ENCODE measurements at regions not wholly inside any gene's neighbourhood (a gene's known extent, or its start where the extent isn't known, plus 50 kb on each side); places are given as distances from the start of the nearest gene placed in this dataset.

DNA sequence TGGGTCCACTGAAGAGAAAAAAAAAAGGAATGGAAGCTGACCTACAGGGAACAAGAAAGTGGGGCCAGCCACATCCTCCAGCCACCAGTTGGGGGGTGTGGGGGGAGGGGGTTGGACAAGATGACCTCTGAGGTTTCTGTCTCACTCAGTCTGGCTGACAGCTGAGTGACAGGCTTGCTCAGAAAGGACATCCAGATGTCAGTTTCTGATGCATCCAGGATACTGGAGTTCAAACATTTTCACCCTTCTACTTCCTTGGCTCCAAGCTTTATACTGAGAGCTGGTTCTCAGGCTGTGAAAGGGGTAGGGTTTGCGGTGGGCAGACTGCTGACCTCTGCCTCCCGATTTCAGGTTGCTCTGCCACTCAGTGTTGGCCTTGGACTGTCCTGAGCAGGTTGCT, 2178.3 kb downstream of the TP53TG3F start:
- TF ChIP-seq, protein P1, sequence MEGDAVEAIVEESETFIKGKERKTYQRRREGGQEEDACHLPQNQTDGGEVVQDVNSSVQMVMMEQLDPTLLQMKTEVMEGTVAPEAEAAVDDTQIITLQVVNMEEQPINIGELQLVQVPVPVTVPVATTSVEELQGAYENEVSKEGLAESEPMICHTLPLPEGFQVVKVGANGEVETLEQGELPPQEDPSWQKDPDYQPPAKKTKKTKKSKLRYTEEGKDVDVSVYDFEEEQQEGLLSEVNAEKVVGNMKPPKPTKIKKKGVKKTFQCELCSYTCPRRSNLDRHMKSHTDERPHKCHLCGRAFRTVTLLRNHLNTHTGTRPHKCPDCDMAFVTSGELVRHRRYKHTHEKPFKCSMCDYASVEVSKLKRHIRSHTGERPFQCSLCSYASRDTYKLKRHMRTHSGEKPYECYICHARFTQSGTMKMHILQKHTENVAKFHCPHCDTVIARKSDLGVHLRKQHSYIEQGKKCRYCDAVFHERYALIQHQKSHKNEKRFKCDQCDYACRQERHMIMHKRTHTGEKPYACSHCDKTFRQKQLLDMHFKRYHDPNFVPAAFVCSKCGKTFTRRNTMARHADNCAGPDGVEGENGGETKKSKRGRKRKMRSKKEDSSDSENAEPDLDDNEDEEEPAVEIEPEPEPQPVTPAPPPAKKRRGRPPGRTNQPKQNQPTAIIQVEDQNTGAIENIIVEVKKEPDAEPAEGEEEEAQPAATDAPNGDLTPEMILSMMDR (IDR thresholded peaks at IDR 0.05; ENCODE audit: unreplicated experiment in 3 of 3): no peak
- no peaks in the 10 kb centered on the region for H3K4me1 Mint-ChIP-seq
- H3K36me3 Mint-ChIP-seq (ENCODE audit: low read depth): peaks cover 3% of the 10 kb centered on the region
- no peaks in the 10 kb centered on the region for H3K27me3 Mint-ChIP-seq (ENCODE audit: low read depth)
- H3K4me3 Mint-ChIP-seq: no peak overlapping the region
- peaks cover 48% of the 10 kb centered on the region for H3K9me3 Mint-ChIP-seq
- H3K27ac Mint-ChIP-seq: no peak overlapping the region

DNA sequence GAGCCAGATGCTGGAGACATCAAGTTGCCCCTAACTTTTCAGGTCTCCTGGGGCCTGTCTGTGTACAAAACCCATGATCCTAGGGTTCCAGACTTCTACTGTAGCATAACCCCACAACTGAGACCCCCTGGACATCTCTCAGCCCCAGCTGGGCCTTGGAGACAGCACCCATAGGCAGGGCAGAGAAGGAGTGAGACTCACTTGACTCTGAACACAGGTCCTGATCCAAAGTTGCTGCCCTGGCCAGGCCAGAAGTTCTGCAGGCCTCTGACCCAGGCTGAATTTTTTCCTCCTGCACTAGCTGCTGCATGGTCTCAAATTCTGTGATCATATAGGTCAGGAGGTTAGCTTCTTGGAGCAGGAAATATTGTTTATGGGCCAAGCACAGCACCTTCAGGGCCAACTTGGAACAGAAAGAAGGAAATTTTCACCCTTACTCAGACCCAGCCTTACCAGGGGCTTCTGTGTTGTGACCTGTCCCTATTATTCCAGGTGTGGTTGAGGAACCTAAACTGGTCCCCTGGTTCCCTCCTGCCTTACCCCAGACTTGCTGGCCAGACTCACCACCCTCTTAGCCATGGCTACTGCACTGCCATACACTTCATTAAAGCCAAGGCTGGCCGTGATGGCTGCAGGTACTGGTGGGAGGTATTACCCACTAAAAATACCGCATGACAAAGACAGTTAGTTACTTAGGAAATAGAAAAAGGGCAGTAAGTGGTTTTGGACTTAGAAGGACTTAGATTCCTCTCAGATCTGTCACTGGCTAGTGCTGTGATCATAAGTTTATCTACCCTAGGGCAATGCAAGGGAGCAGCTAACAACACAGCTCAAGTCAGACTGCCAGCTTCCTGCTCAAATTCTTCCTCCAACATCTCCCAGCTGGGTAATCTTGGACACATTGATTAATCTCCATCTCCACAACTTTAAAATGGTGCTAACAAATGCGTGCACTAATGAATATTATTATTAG, 2180.1 kb downstream of the TP53TG3F start:
- Mint-ChIP-seq H3K4me3 (no peak overlapping the region), H3K27ac (no peak overlapping the region), H3K4me1 (no peaks in the 10 kb centered on the region), H3K27me3 (ENCODE audit: low read depth) (no peaks in the 10 kb centered on the region), H3K9me3 (peaks cover 48% of the 10 kb centered on the region), H3K36me3 (ENCODE audit: low read depth) (peaks cover 3% of the 10 kb centered on the region)
- TF ChIP-seq, protein P1 (IDR thresholded peaks at IDR 0.05; ENCODE audit: unreplicated experiment in 3 of 3): no peak

- Mint-ChIP-seq H3K4me1 (no peaks in the 10 kb centered on the region), H3K27me3 (ENCODE audit: low read depth) (no peaks in the 10 kb centered on the region), H3K9me3 (peaks cover 47% of the 10 kb centered on the region), H3K4me3 (no peak overlapping the region), H3K36me3 (ENCODE audit: low read depth) (no peaks in the 10 kb centered on the region), H3K27ac (no peak overlapping the region)
- TF ChIP-seq, protein P1 (IDR thresholded peaks at IDR 0.05; ENCODE audit: unreplicated experiment in 3 of 3): no peak
Observed at GRCh38 chr16:35642322-35642835, 2183.0 kb downstream of the TP53TG3F start.

DNA sequence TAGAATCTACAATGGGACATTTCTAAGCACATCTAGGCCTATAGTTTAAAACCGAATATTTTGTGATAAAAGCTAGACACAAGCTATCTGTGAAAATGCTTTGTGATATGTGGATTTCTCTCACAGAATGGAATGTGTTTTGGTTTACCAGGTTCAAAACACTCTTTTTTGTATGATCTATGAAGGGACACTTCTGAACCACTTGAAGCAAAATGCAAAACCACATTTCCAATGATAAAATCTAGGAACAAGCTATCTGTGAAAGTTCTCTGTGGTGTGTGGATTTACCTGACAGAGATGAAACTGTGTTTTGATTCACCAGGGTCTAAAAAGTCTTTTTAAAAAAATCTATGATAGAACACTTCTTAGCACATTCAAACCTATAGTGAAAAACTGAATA, 2192.4 kb downstream of the TP53TG3F start:
- Mint-ChIP-seq H3K4me1 (no peaks in the 10 kb centered on the region), H3K4me3 (no peak overlapping the region), H3K27ac (no peak overlapping the region), H3K36me3 (ENCODE audit: low read depth) (no peaks in the 10 kb centered on the region), H3K9me3 (peaks cover 10% of the 10 kb centered on the region), H3K27me3 (ENCODE audit: low read depth) (no peaks in the 10 kb centered on the region)
- TF ChIP-seq, protein P1 (IDR thresholded peaks at IDR 0.05; ENCODE audit: unreplicated experiment in 3 of 3): no peak

- Mint-ChIP-seq H3K27ac (no peak overlapping the region), H3K36me3 (ENCODE audit: low read depth) (no peaks in the 10 kb centered on the region), H3K27me3 (ENCODE audit: low read depth) (no peaks in the 10 kb centered on the region), H3K4me1 (no peaks in the 10 kb centered on the region), H3K4me3 (no peak overlapping the region), H3K9me3 (peaks cover 34% of the 10 kb centered on the region)
- TF ChIP-seq, protein P1 (IDR thresholded peaks at IDR 0.05; ENCODE audit: unreplicated experiment in 3 of 3): no peak
Observed at GRCh38 chr16:35664091-35664693, 2204.8 kb downstream of the TP53TG3F start.

Data from nephron (organoid).